DOHH2 (cell line): ENCODE measurements at regions not wholly inside any gene's neighbourhood (a gene's known extent, or its start where the extent isn't known, plus 50 kb on each side); places are given as distances from the start of the nearest gene placed in this dataset.

Experiments
- EZH2phosphoT487 ChIP-seq: fragments of 200-600 bp; sonication (generic); IDR thresholded peaks from 2 replicates; pipeline ENCODE4 v1.6.1; 2017; ENCODE audit warnings: borderline replicate concordance, mild to moderate bottlenecking, antibody characterized with exemption, low read length, moderate library complexity, mixed read lengths
- TF ChIP-seq, protein P1 (sequence below): fragments of 200-600 bp; sonication (generic); IDR thresholded peaks from one replicate; pipeline ENCODE4 v1.5.1; 2014; ENCODE audit warnings: antibody characterized with exemption, mild to moderate bottlenecking, low read depth, low read length; ENCODE audit not compliant: poor library complexity, severe bottlenecking

DNA sequence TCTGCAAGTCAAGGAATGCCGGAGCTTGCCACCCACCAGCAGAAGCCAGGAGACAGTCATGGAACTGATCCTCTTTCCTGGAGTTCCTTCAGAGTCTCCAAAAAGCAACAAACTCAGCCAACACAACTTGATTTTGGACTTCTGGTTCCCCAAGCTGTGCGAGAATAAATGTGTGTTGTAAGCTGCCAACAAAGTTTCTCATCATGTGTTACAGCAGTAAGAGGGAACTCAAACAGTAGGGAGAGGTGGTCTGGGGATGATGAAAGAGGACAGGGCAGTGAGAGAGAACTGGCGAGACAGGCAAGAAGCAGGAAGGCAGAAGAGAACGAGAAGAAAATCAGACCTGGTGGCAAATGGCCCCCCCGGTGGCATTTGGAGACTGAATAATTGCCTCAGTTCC is 204.9 kb downstream of the MAF start:
- TF ChIP-seq, protein P1, sequence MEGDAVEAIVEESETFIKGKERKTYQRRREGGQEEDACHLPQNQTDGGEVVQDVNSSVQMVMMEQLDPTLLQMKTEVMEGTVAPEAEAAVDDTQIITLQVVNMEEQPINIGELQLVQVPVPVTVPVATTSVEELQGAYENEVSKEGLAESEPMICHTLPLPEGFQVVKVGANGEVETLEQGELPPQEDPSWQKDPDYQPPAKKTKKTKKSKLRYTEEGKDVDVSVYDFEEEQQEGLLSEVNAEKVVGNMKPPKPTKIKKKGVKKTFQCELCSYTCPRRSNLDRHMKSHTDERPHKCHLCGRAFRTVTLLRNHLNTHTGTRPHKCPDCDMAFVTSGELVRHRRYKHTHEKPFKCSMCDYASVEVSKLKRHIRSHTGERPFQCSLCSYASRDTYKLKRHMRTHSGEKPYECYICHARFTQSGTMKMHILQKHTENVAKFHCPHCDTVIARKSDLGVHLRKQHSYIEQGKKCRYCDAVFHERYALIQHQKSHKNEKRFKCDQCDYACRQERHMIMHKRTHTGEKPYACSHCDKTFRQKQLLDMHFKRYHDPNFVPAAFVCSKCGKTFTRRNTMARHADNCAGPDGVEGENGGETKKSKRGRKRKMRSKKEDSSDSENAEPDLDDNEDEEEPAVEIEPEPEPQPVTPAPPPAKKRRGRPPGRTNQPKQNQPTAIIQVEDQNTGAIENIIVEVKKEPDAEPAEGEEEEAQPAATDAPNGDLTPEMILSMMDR: no peak
- no peak for TF ChIP-seq EZH2phosphoT487
